A549 (cell line): ENCODE measurements at regions not wholly inside any gene's neighbourhood (a gene's known extent, or its start where the extent isn't known, plus 50 kb on each side); places are given as distances from the start of the nearest gene placed in this dataset.

Experiments
- ESRRA ChIP-seq: fragments of 150-350 bp; IDR thresholded peaks from 2 replicates; pipeline ENCODE4 v1.6.1; 2014; ENCODE audit warnings: mild to moderate bottlenecking, low read length, borderline replicate concordance
- HDAC2 ChIP-seq: fragments of 200-600 bp; sonication (generic); IDR thresholded peaks from 2 replicates; pipeline ENCODE4 v1.6.1; 2016
- HOXA7 ChIP-seq: fragments of 250-450 bp; sonication (Bioruptor Pico); IDR thresholded peaks from 2 replicates; pipeline ENCODE4 v1.5.0; 2020; ENCODE audit warnings: mild to moderate bottlenecking, moderate library complexity
- JUNB ChIP-seq: fragments of >200 bp; sonication (Bioruptor Twin); formaldehyde crosslinking; IDR thresholded peaks from 2 replicates; pipeline ENCODE4 v1.6.1; 2016
- KDM5A ChIP-seq: fragments of 200-600 bp; sonication (generic); IDR thresholded peaks from 2 replicates; pipeline ENCODE4 v1.6.1; 2016; ENCODE audit warnings: antibody characterized with exemption, mild to moderate bottlenecking
- MAFK ChIP-seq: fragments of 450-650 bp; IDR thresholded peaks from 2 replicates; pipeline ENCODE4 v1.6.1; 2014; ENCODE audit not compliant: partially characterized antibody
- MAX ChIP-seq: IDR thresholded peaks from 2 replicates; pipeline ENCODE4 v1.6.1; 2012
- MYC ChIP-seq: IDR thresholded peaks from 2 replicates; pipeline ENCODE4 v1.6.1; 2012; ENCODE audit warnings: mild to moderate bottlenecking, inconsistent platforms, low read length, improper control_type of control experiment, borderline replicate concordance
- POLR2A ChIP-seq: IDR thresholded peaks from 2 replicates; pipeline ENCODE4 v1.6.1; 2012; ENCODE audit warnings: mild to moderate bottlenecking, low read length
- RFX5 ChIP-seq: fragments of 450-650 bp; IDR thresholded peaks from 2 replicates; pipeline ENCODE4 v1.7.1; 2014; ENCODE audit warnings: antibody characterized with exemption, mild to moderate bottlenecking, moderate library complexity
- SMC3 ChIP-seq: fragments of >200 bp; sonication (Bioruptor Twin); formaldehyde crosslinking; IDR thresholded peaks from 3 replicates; pipeline ENCODE4 v1.6.1; 2018; ENCODE audit warnings: inconsistent platforms
- USF2 ChIP-seq: fragments of 450-650 bp; IDR thresholded peaks from 2 replicates; pipeline ENCODE4 v1.6.1; 2014; ENCODE audit warnings: antibody characterized with exemption
- TF ChIP-seq, protein P1 (sequence below): fragments of >200 bp; sonication (Bioruptor Twin); formaldehyde crosslinking; IDR thresholded peaks from 3 replicates; pipeline ENCODE4 v1.5.1; 2016

DNA sequence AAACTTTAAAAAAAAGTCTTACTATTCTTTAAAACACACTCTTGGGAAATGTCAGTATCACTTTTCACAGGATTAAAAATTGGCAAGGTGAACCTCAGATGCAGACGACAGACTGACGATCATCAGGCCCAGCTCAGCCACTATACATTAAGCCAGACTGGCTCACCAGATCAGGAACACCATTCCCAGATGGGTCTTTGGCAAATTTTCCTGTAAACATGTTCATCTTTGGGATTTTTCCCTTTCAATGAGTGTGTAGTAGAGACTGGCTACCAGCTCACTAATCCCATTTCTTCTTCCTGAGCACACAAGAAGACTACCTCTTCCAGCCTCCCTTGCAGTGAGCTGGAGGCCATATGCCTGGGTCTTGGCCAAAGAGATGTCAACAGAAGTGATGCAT lies 142.7 kb upstream of the CHST15 start:
- TF ChIP-seq, protein P1, sequence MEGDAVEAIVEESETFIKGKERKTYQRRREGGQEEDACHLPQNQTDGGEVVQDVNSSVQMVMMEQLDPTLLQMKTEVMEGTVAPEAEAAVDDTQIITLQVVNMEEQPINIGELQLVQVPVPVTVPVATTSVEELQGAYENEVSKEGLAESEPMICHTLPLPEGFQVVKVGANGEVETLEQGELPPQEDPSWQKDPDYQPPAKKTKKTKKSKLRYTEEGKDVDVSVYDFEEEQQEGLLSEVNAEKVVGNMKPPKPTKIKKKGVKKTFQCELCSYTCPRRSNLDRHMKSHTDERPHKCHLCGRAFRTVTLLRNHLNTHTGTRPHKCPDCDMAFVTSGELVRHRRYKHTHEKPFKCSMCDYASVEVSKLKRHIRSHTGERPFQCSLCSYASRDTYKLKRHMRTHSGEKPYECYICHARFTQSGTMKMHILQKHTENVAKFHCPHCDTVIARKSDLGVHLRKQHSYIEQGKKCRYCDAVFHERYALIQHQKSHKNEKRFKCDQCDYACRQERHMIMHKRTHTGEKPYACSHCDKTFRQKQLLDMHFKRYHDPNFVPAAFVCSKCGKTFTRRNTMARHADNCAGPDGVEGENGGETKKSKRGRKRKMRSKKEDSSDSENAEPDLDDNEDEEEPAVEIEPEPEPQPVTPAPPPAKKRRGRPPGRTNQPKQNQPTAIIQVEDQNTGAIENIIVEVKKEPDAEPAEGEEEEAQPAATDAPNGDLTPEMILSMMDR, result no peak
- TF ChIP-seq MAFK (no peak), JUNB (no peak), POLR2A (no peak), KDM5A (no peak), HOXA7 (CRISPR knock-in tag) (no peak), MYC (no peak), SMC3 (no peak), MAX (no peak), USF2 (no peak), ESRRA (no peak), HDAC2 (no peak), RFX5 (no peak)
